GM12878 (cell line): ENCODE measurements at regions not wholly inside any gene's neighbourhood (a gene's known extent, or its start where the extent isn't known, plus 50 kb on each side); places are given as distances from the start of the nearest gene placed in this dataset.

ENCODE experiments used
- BHLHE40 ChIP-seq, 2 experiments: fragments of 450-650 bp in 1 of 2; IDR thresholded peaks; 2 replicates each; pipeline ENCODE4 v1.6.1; 2011 to 2017; ENCODE audit warnings: low read depth in 2 of 2, borderline replicate concordance in 1 of 2, improper control_type of control experiment in 1 of 2, low read length in 1 of 2, mild to moderate bottlenecking in 1 of 2
- FOXM1 ChIP-seq: IDR thresholded peaks from 2 replicates; pipeline ENCODE4 v1.6.1; 2012; ENCODE audit warnings: low read depth, mild to moderate bottlenecking, inconsistent platforms, low read length, moderate library complexity
- MEF2A ChIP-seq: IDR thresholded peaks from 2 replicates; pipeline ENCODE4 v1.6.1; 2011; ENCODE audit warnings: low read depth, mild to moderate bottlenecking, low read length, moderate library complexity; ENCODE audit not compliant: insufficient read depth
- MTA2 ChIP-seq: fragments of 450-650 bp; IDR thresholded peaks from 2 replicates; pipeline ENCODE4 v1.6.1; 2016; ENCODE audit warnings: low read depth, mild to moderate bottlenecking, moderate library complexity
- MXI1 ChIP-seq: fragments of 150-350 bp; IDR thresholded peaks from 2 replicates; pipeline ENCODE4 v1.6.1; 2011; ENCODE audit warnings: low read depth, mild to moderate bottlenecking, inconsistent platforms, low read length, improper control_type of control experiment
- MYC ChIP-seq: IDR thresholded peaks from 2 replicates; pipeline ENCODE4 v1.6.1; 2011; ENCODE audit warnings: mild to moderate bottlenecking, low read length, moderate library complexity, inconsistent platforms; ENCODE audit not compliant: insufficient read depth, insufficient replicate concordance, insufficient read length, severe bottlenecking
- POLR2A ChIP-seq: IDR thresholded peaks from 2 replicates; pipeline ENCODE4 v1.6.1; 2011; ENCODE audit warnings: low read depth, mild to moderate bottlenecking, low read length
- RAD21 ChIP-seq: IDR thresholded peaks from 2 replicates; pipeline ENCODE4 v1.6.1; 2011; ENCODE audit warnings: mild to moderate bottlenecking, low read depth, low read length, moderate library complexity; ENCODE audit not compliant: insufficient read depth
- RFX5 ChIP-seq: IDR thresholded peaks from 2 replicates; pipeline ENCODE4 v1.6.1; 2011; ENCODE audit warnings: low read depth, low read length, improper control_type of control experiment
- TARDBP ChIP-seq: IDR thresholded peaks from 2 replicates; pipeline ENCODE4 v1.6.1; 2016; ENCODE audit warnings: borderline replicate concordance
- TF ChIP-seq, protein P1 (sequence below), 3 experiments: IDR thresholded peaks in 2 of 3; conservative IDR thresholded peaks in 1 of 3; 2 replicates each; pipeline ENCODE4 v1.5.1; 2011; ENCODE audit warnings: low read depth in 3 of 3, low read length in 3 of 3, mild to moderate bottlenecking in 3 of 3, control low read depth in 2 of 3, moderate library complexity in 2 of 3, inconsistent platforms in 1 of 3, mixed read lengths in 1 of 3; ENCODE audit not compliant: control insufficient read depth in 2 of 3, insufficient read depth in 1 of 3; ENCODE audit errors: extremely low read depth in 1 of 3
- TF ChIP-seq, protein P2 (sequence below): IDR thresholded peaks from 2 replicates; pipeline ENCODE4 v1.6.1; 2011; ENCODE audit warnings: borderline replicate concordance, low read depth, mild to moderate bottlenecking, moderate library complexity, mixed read lengths, low read length; ENCODE audit not compliant: insufficient read depth; ENCODE audit errors: extremely low read length

DNA sequence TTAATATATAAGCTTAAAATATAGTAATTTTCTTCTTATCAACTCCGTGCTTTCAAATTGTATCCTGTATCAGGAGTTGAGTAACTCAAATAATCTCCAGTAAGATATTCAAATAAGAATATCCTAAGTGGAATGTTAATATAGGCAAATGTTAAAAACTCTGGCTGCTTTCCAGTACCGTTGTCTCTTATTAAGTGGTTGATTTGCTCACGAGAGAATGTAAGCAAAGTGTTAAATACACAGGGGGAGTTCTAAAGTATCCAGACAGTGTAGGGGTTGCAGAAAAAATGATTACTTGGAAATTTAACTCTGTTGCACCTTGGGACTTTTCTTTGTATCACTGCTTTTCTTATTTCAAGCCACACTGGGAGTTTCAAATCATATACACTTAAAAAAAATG is 478.9 kb upstream of the TBL1XR1 start:
- TF ChIP-seq BHLHE40 (IDR thresholded peaks at IDR 0.05; ENCODE audit: borderline replicate concordance in 1 of 2, low read depth in 2 of 2, low read length in 1 of 2) (no peak), POLR2A (no peak), TARDBP (no peak), MYC (no peak), MEF2A (no peak), RAD21 (no peak), FOXM1 (no peak), RFX5 (no peak), MXI1 (no peak), MTA2 (no peak)
- TF ChIP-seq, protein P1, sequence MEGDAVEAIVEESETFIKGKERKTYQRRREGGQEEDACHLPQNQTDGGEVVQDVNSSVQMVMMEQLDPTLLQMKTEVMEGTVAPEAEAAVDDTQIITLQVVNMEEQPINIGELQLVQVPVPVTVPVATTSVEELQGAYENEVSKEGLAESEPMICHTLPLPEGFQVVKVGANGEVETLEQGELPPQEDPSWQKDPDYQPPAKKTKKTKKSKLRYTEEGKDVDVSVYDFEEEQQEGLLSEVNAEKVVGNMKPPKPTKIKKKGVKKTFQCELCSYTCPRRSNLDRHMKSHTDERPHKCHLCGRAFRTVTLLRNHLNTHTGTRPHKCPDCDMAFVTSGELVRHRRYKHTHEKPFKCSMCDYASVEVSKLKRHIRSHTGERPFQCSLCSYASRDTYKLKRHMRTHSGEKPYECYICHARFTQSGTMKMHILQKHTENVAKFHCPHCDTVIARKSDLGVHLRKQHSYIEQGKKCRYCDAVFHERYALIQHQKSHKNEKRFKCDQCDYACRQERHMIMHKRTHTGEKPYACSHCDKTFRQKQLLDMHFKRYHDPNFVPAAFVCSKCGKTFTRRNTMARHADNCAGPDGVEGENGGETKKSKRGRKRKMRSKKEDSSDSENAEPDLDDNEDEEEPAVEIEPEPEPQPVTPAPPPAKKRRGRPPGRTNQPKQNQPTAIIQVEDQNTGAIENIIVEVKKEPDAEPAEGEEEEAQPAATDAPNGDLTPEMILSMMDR (IDR thresholded peaks at IDR 0.05 in 2 of 3, conservative IDR thresholded peaks at IDR 0.05 in 1 of 3; ENCODE audit: control insufficient read depth in 2 of 3, extremely low read depth in 1 of 3, insufficient read depth in 1 of 3, low read depth in 3 of 3, low read length in 3 of 3), result no peak
- TF ChIP-seq, protein P2, sequence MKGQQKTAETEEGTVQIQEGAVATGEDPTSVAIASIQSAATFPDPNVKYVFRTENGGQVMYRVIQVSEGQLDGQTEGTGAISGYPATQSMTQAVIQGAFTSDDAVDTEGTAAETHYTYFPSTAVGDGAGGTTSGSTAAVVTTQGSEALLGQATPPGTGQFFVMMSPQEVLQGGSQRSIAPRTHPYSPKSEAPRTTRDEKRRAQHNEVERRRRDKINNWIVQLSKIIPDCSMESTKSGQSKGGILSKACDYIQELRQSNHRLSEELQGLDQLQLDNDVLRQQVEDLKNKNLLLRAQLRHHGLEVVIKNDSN, result no peak
